GM23338 (cell line): ENCODE measurements at regions not wholly inside any gene's neighbourhood (a gene's known extent, or its start where the extent isn't known, plus 50 kb on each side); places are given as distances from the start of the nearest gene placed in this dataset.

Experiments used
- ATAC-seq: fragments of 200-7000 bp; cut with Tn5 transposase; 3 replicates; pipeline ENCODE4 v1.9.1; 2020
- DNase-seq: peaks from one replicate; pipeline ENCODE4 v3.0.0-alpha.2; 2015; ENCODE audit warnings: low spot score
- H2AFZ ChIP-seq: fragments of 200-600 bp; sonication (generic); 2 replicates; pipeline ENCODE4 v1.8.0; 2016; ENCODE audit warnings: antibody characterized with exemption, mild to moderate bottlenecking, moderate library complexity
- H3F3A ChIP-seq: fragments of 200-600 bp; sonication (generic); replicated peaks from 2 replicates; pipeline ENCODE4 v1.8.0; 2017; ENCODE audit warnings: antibody characterized with exemption, mixed run types, low read depth
- H3K27ac ChIP-seq: fragments of 200-600 bp; sonication (generic); 2 replicates; pipeline ENCODE4 v1.6.1; 2016; ENCODE audit warnings: low read depth
- H3K27me3 ChIP-seq: fragments of 200-600 bp; sonication (generic); 2 replicates; pipeline ENCODE4 v1.8.0; 2016; ENCODE audit warnings: mild to moderate bottlenecking, mixed run types, moderate library complexity; ENCODE audit not compliant: insufficient read depth
- H3K36me3 ChIP-seq: fragments of 200-600 bp; sonication (generic); 2 replicates; pipeline ENCODE4 v1.8.0; 2016; ENCODE audit warnings: mild to moderate bottlenecking; ENCODE audit not compliant: insufficient read depth
- H3K4me1 ChIP-seq: fragments of 200-600 bp; sonication (generic); 2 replicates; pipeline ENCODE4 v1.8.0; 2016; ENCODE audit warnings: mild to moderate bottlenecking, moderate library complexity; ENCODE audit not compliant: insufficient read depth
- H3K4me2 ChIP-seq: fragments of 200-600 bp; sonication (generic); 2 replicates; pipeline ENCODE4 v1.7.1; 2017; ENCODE audit warnings: mixed run types
- H3K4me3 ChIP-seq: fragments of 200-600 bp; sonication (generic); 2 replicates; pipeline ENCODE4 v1.6.1; 2016; ENCODE audit warnings: mixed run types
- H3K79me2 ChIP-seq: fragments of 200-600 bp; sonication (generic); replicated peaks from 2 replicates; pipeline ENCODE4 v1.8.0; 2017; ENCODE audit warnings: mild to moderate bottlenecking; ENCODE audit not compliant: insufficient read depth
- H3K9me2 ChIP-seq: fragments of 200-600 bp; sonication (generic); 2 replicates; pipeline ENCODE4 v1.8.0; 2017; ENCODE audit not compliant: insufficient read depth
- H4K20me1 ChIP-seq: fragments of 200-600 bp; sonication (generic); replicated peaks from 2 replicates; pipeline ENCODE4 v1.8.0; 2017; ENCODE audit warnings: mild to moderate bottlenecking; ENCODE audit not compliant: insufficient read depth
- H3K27ac Mint-ChIP-seq: 2 replicates; pipeline ENCODE4 v1.8.0; 2020; ENCODE audit warnings: inconsistent platforms, mild to moderate bottlenecking, moderate library complexity, mixed read lengths
- H3K27me3 Mint-ChIP-seq: 3 replicates; pipeline ENCODE4 v1.8.0; 2022; ENCODE audit warnings: low read depth, mild to moderate bottlenecking, moderate library complexity, mixed read lengths, inconsistent platforms; ENCODE audit not compliant: insufficient read depth, poor library complexity
- H3K36me3 Mint-ChIP-seq: 3 replicates; pipeline ENCODE4 v1.8.0; 2021; ENCODE audit warnings: low read depth, mild to moderate bottlenecking, inconsistent platforms, moderate library complexity, mixed read lengths
- H3K4me1 Mint-ChIP-seq: 3 replicates; pipeline ENCODE4 v1.8.0; 2020; ENCODE audit warnings: mild to moderate bottlenecking, inconsistent platforms, mixed read lengths
- H3K4me3 Mint-ChIP-seq: 3 replicates; pipeline ENCODE4 v1.8.0; 2021; ENCODE audit warnings: moderate library complexity, mild to moderate bottlenecking, inconsistent platforms, mixed read lengths
- H3K9me3 Mint-ChIP-seq: 3 replicates; pipeline ENCODE4 v1.8.0; 2020; ENCODE audit warnings: moderate library complexity, mild to moderate bottlenecking, inconsistent platforms, mixed read lengths
- CREB1 ChIP-seq: fragments of 250-450 bp; sonication (Bioruptor Pico); IDR thresholded peaks from 2 replicates; pipeline ENCODE4 v1.5.0; 2020; ENCODE audit warnings: low read depth, mild to moderate bottlenecking, moderate library complexity
- CTCF ChIP-seq, 2 experiments: fragments of 200-600 bp in 1 of 2; sonication (generic) in 1 of 2; conservative IDR thresholded peaks; 2 replicates each; pipeline versions ENCODE4 v1.5.1 to v1.6.1; 2016 to 2017; ENCODE audit warnings: antibody characterized with exemption in 2 of 2, low read depth in 2 of 2, mild to moderate bottlenecking in 2 of 2, moderate library complexity in 1 of 2
- ETS1 ChIP-seq: IDR thresholded peaks from 2 replicates; pipeline ENCODE4 v1.6.1; 2016; ENCODE audit warnings: antibody characterized with exemption
- EZH2 ChIP-seq: fragments of 200-600 bp; sonication (generic); IDR thresholded peaks from one replicate; pipeline ENCODE4 v1.8.0; 2017; ENCODE audit warnings: antibody characterized with exemption, mild to moderate bottlenecking, low read depth; ENCODE audit not compliant: unreplicated experiment
- EZH2phosphoT487 ChIP-seq: fragments of 200-600 bp; sonication (generic); IDR thresholded peaks from one replicate; pipeline ENCODE4 v1.8.1; 2018; ENCODE audit warnings: antibody characterized with exemption; ENCODE audit not compliant: unreplicated experiment
- JUNB ChIP-seq: IDR thresholded peaks from one replicate; pipeline ENCODE4 v1.6.1; 2016; ENCODE audit warnings: antibody characterized with exemption; ENCODE audit not compliant: unreplicated experiment
- NANOG ChIP-seq: IDR thresholded peaks from 2 replicates; pipeline ENCODE4 v1.6.1; 2016; ENCODE audit warnings: antibody characterized with exemption, borderline replicate concordance
- POLR2AphosphoS5 ChIP-seq: IDR thresholded peaks from 2 replicates; pipeline ENCODE4 v1.6.1; 2016; ENCODE audit warnings: antibody characterized with exemption, low read depth
- STAT1 ChIP-seq: IDR thresholded peaks from one replicate; pipeline ENCODE4 v1.6.1; 2016; ENCODE audit warnings: antibody characterized with exemption; ENCODE audit not compliant: unreplicated experiment
- ZNF114 ChIP-seq: fragments of 250-450 bp; sonication (Bioruptor Pico); IDR thresholded peaks from 2 replicates; pipeline ENCODE4 v1.5.0; 2020; ENCODE audit warnings: mild to moderate bottlenecking, moderate library complexity
- ZNF331 ChIP-seq: fragments of 250-450 bp; sonication (Bioruptor Pico); IDR thresholded peaks from 2 replicates; pipeline ENCODE4 v1.5.0; 2020; ENCODE audit warnings: low read depth, mild to moderate bottlenecking, moderate library complexity
- ZNF462 ChIP-seq: fragments of 250-450 bp; sonication (Bioruptor Pico); IDR thresholded peaks from 2 replicates; pipeline ENCODE4 v1.5.0; 2020; ENCODE audit warnings: mild to moderate bottlenecking, moderate library complexity

GRCh38 chr3:107880702-107881101 is 210.1 kb downstream of the CD47 start (continued):
- no peak for TF ChIP-seq ETS1

- no peaks in the 10 kb centered on the region for H3K9me2 ChIP-seq
- H3K27me3 ChIP-seq, result no peaks in the 10 kb centered on the region
- Mint-ChIP-seq H3K27me3 (no peaks in the 10 kb centered on the region), H3K36me3 (no peaks in the 10 kb centered on the region), H3K4me1 (peaks cover 7% of the 10 kb centered on the region), H3K27ac (no peak overlapping the region), H3K4me3 (no peak overlapping the region), H3K9me3 (no peaks in the 10 kb centered on the region)
- H3K4me1 ChIP-seq, result 0 out of 2 replicates have a peak, but pooled peaks cover 5% of the 10 kb centered on the region
- no peaks in the 10 kb centered on the region for H3F3A ChIP-seq
- no peaks in the 10 kb centered on the region for H3K79me2 ChIP-seq
- no peak for ATAC-seq
- H3K27ac ChIP-seq, result no peak overlapping the region
- H2AFZ ChIP-seq, result peak overlapping the region; percentile 32; the same call in 1 of the 2 replicates
- H3K4me2 ChIP-seq, result no peak overlapping the region
- no peak overlapping the region for H3K4me3 ChIP-seq
- no peak for DNase-seq
- no peaks in the 10 kb centered on the region for H4K20me1 ChIP-seq
- no peaks in the 10 kb centered on the region for H3K36me3 ChIP-seq
- TF ChIP-seq ZNF331 (CRISPR knock-in tag) (no peak), CTCF (conservative IDR thresholded peaks at IDR 0.05; ENCODE audit: low read depth in 2 of 2) (no peak), EZH2phosphoT487 (no peak), JUNB (no peak), ETS1 (no peak), CREB1 (CRISPR knock-in tag) (no peak), STAT1 (no peak), NANOG (no peak), POLR2AphosphoS5 (no peak), ZNF114 (CRISPR knock-in tag) (no peak), EZH2 (no peak), ZNF462 (CRISPR knock-in tag) (no peak)
These were observed 212.9 kb downstream of the CD47 start for GRCh38 chr3:107877936-107878335.
